ENCODE measurements at regions not wholly inside any gene's neighbourhood (a gene's known extent, or its start where the extent isn't known, plus 50 kb on each side); places are given as distances from the start of the nearest gene placed in this dataset.
"Not testable (repeated sequence)": the region's sequence is repeated elsewhere in the genome, so short reads cannot be mapped to it uniquely, and the experiment has no call there.

- not testable (repeated sequence) for TF ChIP-seq MAFK (IDR thresholded peaks at IDR 0.05; ENCODE audit: low read depth, low read length); CTCF (conservative IDR thresholded peaks at IDR 0.05; ENCODE audit: low read depth, low read length); POLR2A (IDR thresholded peaks at IDR 0.05; ENCODE audit: low read depth, low read length); MAZ (IDR thresholded peaks at IDR 0.05; ENCODE audit: borderline replicate concordance, low read depth, low read length); MXI1 (IDR thresholded peaks at IDR 0.05; ENCODE audit: borderline replicate concordance, low read depth, low read length); SMC3 (IDR thresholded peaks at IDR 0.05; ENCODE audit: low read depth, low read length); BHLHE40 (IDR thresholded peaks at IDR 0.05; ENCODE audit: low read depth, low read length); RAD21 (IDR thresholded peaks at IDR 0.05; ENCODE audit: low read length); FOS (IDR thresholded peaks at IDR 0.05; ENCODE audit: low read depth, low read length)
Observed at GRCh38 chr21:10417551-10418002, 103.8 kb upstream of the TPTE start.

Measured in IMR-90 (cell line).